ENCODE measurements at regions not wholly inside any gene's neighbourhood (a gene's known extent, or its start where the extent isn't known, plus 50 kb on each side); places are given as distances from the start of the nearest gene placed in this dataset.
"Not testable (repeated sequence)": the region's sequence is repeated elsewhere in the genome, so short reads cannot be mapped to it uniquely, and the experiment has no call there.

DNA sequence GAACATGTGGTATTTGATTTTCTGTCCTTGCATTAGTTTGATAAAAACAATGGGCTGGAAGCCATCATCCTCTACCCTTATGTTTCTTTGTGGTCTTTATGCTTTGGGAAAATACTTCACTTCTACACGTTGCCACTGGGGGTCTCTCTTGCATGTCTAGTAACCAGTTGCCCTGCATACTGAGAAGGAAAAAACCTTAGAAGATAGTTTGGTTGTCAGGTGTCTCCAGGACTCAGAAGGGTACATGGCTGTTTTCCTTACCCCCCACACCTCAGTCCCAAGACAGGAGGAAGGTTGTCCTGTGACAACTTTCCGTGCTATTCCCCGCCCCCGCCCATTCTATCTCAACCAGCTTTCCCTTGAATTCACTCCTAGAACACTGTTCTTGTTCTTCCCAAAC, 62.1 kb upstream of the LANCL3 start:
- POLR2A ChIA-PET = no interaction called here
- CTCF ChIA-PET = interaction anchor here (0.6 to 0.7 kb wide), 4 partner anchors 415 to 1635 kb away, joined by 3 to 5 read pairs (median 4); no protein-coding TSS in a partner anchor
- TF ChIP-seq SUZ12 (IDR thresholded peaks at IDR 0.05) (no peak), TARDBP (IDR thresholded peaks at IDR 0.05) (no peak), HDGF (IDR thresholded peaks at IDR 0.05; ENCODE audit: borderline replicate concordance) (no peak), FOXA1 (IDR thresholded peaks at IDR 0.05) (no peak), ELF4 (IDR thresholded peaks at IDR 0.05) (no peak), CTBP1 (IDR thresholded peaks at IDR 0.05; ENCODE audit: borderline replicate concordance) (no peak), NFRKB (IDR thresholded peaks at IDR 0.05) (no peak), ARNT (IDR thresholded peaks at IDR 0.05) (no peak), BHLHE40 (IDR thresholded peaks at IDR 0.05; ENCODE audit: borderline replicate concordance) (no peak), SP1 (IDR thresholded peaks at IDR 0.05) (no peak), L3MBTL2 (conservative IDR thresholded peaks at IDR 0.05) (no peak), ZNF384 (IDR thresholded peaks at IDR 0.05) (no peak), FOXK2 (IDR thresholded peaks at IDR 0.05) (no peak), FOXM1 (IDR thresholded peaks at IDR 0.05; ENCODE audit: borderline replicate concordance) (no peak), LEF1 (IDR thresholded peaks at IDR 0.05; ENCODE audit: borderline replicate concordance) (no peak)
- TF ChIP-seq, protein P1, sequence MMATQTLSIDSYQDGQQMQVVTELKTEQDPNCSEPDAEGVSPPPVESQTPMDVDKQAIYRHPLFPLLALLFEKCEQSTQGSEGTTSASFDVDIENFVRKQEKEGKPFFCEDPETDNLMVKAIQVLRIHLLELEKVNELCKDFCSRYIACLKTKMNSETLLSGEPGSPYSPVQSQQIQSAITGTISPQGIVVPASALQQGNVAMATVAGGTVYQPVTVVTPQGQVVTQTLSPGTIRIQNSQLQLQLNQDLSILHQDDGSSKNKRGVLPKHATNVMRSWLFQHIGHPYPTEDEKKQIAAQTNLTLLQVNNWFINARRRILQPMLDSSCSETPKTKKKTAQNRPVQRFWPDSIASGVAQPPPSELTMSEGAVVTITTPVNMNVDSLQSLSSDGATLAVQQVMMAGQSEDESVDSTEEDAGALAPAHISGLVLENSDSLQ (IDR thresholded peaks at IDR 0.05) = no peak
- peak; percentile 6 for DNase-seq (ENCODE audit: extremely low spot score)

DNA sequence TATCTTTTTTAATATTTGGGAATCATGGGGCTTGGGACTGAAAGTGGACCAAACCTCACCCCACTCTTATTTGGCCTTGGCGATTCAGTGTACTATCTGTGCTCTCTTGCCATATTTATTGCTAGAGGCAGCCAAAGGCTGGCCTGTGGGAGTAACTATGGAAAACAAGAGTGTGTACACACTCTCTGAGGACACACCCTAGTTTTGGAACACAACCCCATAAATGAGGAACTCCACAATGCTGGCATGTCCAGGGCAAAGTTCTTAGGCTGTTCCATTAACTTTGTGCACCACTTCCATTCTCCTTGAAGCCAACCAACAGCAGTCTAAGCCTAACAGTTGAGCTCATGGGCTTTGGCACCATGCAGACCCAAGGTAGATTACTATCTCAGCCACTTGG, 54.9 kb upstream of the LANCL3 start:
- POLR2A ChIA-PET, CTCF ChIA-PET: not testable (repeated sequence)

DNA sequence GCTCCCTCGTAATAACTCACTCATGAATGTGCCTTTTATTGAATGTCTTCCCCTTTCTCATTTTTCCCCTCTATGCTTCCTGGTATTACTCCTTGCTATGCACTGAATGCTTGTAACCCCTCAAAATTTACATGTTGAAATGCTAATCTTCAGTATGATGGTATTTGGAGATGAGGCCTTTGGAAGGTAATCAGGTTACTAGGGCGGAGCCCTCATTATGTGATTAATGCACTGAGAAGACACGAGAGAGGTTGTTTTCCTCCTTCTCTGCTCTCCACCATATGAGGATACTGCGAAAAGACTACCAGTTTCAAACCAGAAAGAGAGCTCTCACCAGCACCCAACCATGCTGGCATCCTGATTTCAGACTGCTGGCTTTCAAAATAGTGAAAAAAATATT, 52.2 kb upstream of the LANCL3 start:
- CTCF ChIA-PET; DNase-seq (ENCODE audit: extremely low spot score); POLR2A ChIA-PET: not testable (repeated sequence)

More for the DNA sequence above, 54.9 kb upstream of the LANCL3 start:
- not testable (repeated sequence) for DNase-seq (ENCODE audit: extremely low spot score)

DNA sequence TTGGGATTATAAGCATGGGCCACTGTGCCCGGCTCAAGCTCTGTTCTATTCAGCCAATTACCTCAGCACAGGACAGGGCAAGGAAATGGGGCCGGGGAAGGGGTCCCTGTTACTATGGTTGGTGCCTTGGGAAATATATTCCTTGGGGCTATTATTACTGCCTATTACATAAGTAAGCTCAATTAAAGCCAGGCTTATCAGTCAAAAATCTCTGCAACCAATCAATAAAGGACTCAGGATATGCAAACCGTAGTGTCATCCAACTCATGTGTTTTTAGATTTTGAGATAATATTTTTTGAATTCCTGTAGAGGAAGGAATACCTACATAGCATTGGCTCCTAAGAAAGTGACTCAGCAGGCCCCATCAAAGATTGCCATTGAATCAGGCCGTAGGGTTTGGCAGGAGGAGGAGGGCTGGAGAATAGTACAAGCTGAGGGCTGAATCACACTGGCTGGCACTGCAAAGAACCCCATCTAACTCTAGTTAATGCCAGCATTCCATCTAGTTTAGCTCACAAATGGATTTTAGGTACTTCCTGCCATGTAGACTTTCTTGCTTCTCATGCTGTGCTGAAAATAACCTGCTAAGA, 50.5 kb upstream of the LANCL3 start:
- POLR2A ChIA-PET; DNase-seq (ENCODE audit: extremely low spot score); CTCF ChIA-PET: not testable (repeated sequence)
